ENCODE measurements at regions not wholly inside any gene's neighbourhood (a gene's known extent, or its start where the extent isn't known, plus 50 kb on each side); places are given as distances from the start of the nearest gene placed in this dataset.

- TF ChIP-seq CTCFL (IDR thresholded peaks at IDR 0.05; ENCODE audit: borderline replicate concordance, insufficient read depth, low read depth, low read length, poor library complexity, severe bottlenecking) (no peak), HDAC1 (IDR thresholded peaks at IDR 0.05) (no peak), CGGBP1 (CRISPR knock-in tag; IDR thresholded peaks at IDR 0.05) (no peak), DDX20 (tag; IDR thresholded peaks at IDR 0.05; ENCODE audit: low read depth) (no peak), TCF7L2 (IDR thresholded peaks at IDR 0.05; ENCODE audit: low read depth, low read length) (no peak), CREB1 (IDR thresholded peaks at IDR 0.05) (no peak), CREB1 (CRISPR knock-in tag; IDR thresholded peaks at IDR 0.05) (no peak), TFAP4 (CRISPR knock-in tag; IDR thresholded peaks at IDR 0.05; ENCODE audit: borderline replicate concordance) (no peak), NR2C2 (CRISPR knock-in tag; IDR thresholded peaks at IDR 0.05) (no peak), NR2C2 (tag; IDR thresholded peaks at IDR 0.05) (no peak)
- TF ChIP-seq, protein P1, sequence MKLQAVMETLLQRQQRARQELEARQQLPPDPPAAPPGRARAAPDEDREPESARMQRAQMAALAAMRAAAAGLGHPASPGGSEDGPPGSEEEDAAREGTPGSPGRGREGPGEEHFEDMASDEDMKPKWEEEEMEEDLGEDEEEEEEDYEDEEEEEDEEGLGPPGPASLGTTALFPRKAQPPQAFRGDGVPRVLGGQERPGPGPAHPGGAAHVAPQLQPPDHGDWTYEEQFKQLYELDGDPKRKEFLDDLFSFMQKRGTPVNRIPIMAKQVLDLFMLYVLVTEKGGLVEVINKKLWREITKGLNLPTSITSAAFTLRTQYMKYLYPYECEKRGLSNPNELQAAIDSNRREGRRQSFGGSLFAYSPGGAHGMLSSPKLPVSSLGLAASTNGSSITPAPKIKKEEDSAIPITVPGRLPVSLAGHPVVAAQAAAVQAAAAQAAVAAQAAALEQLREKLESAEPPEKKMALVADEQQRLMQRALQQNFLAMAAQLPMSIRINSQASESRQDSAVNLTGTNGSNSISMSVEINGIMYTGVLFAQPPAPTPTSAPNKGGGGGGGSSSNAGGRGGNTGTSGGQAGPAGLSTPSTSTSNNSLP (IDR thresholded peaks at IDR 0.05; ENCODE audit: borderline replicate concordance, low read depth, low read length): no peak
Measured at GRCh38 chr2:198259496-198259895, 455.1 kb downstream of the PLCL1 start (continued).
